Astrocyte (in vitro differentiated cells and primary cell): ENCODE measurements at regions not wholly inside any gene's neighbourhood (a gene's known extent, or its start where the extent isn't known, plus 50 kb on each side); places are given as distances from the start of the nearest gene placed in this dataset.

Experiments used
- CTCF ChIP-seq: IDR thresholded peaks from 2 replicates; pipeline ENCODE4 v1.5.1; 2011; ENCODE audit warnings: low read depth, mild to moderate bottlenecking, inconsistent platforms, low read length, moderate library complexity; ENCODE audit not compliant: insufficient read depth
- EZH2 ChIP-seq: IDR thresholded peaks from 2 replicates; pipeline ENCODE4 v1.6.1; 2012; ENCODE audit warnings: mild to moderate bottlenecking, low read length, inconsistent platforms; ENCODE audit not compliant: insufficient read depth

- TF ChIP-seq CTCF (no peak), EZH2 (no peak)
These were observed 98.3 kb upstream of the VGLL3 start for GRCh38 chr3:87088993-87089841.
